HG02885 (cell line): ENCODE measurements at regions not wholly inside any gene's neighbourhood (a gene's known extent, or its start where the extent isn't known, plus 50 kb on each side); places are given as distances from the start of the nearest gene placed in this dataset.
A peak's percentile ranks its signal among the peaks of the same experiment; 100 is the strongest.
"Not testable (repeated sequence)": the region's sequence is repeated elsewhere in the genome, so short reads cannot be mapped to it uniquely, and the experiment has no call there.

Source experiments
- ATAC-seq: cut with Tn5 transposase; IDR thresholded peaks from one replicate; pipeline ENCODE4 v1.9.1; 2021; ENCODE audit warnings: mild to moderate bottlenecking; ENCODE audit not compliant: unreplicated experiment, poor library complexity

GRCh38 chr2:194925742-194926141 is 731.3 kb upstream of the SLC39A10 start:
- ATAC-seq = no peak

GRCh38 chr2:194917519-194917918 is 739.5 kb upstream of the SLC39A10 start:
- no peak for ATAC-seq

GRCh38 chr2:194915485-194915884 is 741.5 kb upstream of the SLC39A10 start:
- ATAC-seq = no peak

- no peak for ATAC-seq
These were observed 749.5 kb upstream of the SLC39A10 start for GRCh38 chr2:194907569-194907968.

GRCh38 chr2:194896871-194897270 is 760.2 kb upstream of the SLC39A10 start:
- ATAC-seq = no peak

- no peak for ATAC-seq
These were observed 773.3 kb upstream of the SLC39A10 start for GRCh38 chr2:194883711-194884110.

GRCh38 chr2:194870974-194871535 is 786.0 kb upstream of the SLC39A10 start:
- ATAC-seq = no peak

- peak; percentile 78 for ATAC-seq
These were observed 789.7 kb upstream of the SLC39A10 start for GRCh38 chr2:194867328-194867727.

GRCh38 chr2:194854941-194855340 is 802.1 kb upstream of the SLC39A10 start:
- no peak for ATAC-seq

GRCh38 chr2:194842871-194843270 is 814.2 kb upstream of the SLC39A10 start:
- ATAC-seq = no peak

- not testable (repeated sequence) for ATAC-seq
These were observed 822.7 kb upstream of the SLC39A10 start for GRCh38 chr2:194834371-194834770.

- no peak for ATAC-seq
These were observed 830.8 kb upstream of the SLC39A10 start for GRCh38 chr2:194826241-194826640.

- no peak for ATAC-seq
These were observed 832.6 kb upstream of the SLC39A10 start for GRCh38 chr2:194824450-194824849.

GRCh38 chr2:194822657-194823056 is 834.4 kb upstream of the SLC39A10 start:
- no peak for ATAC-seq

- no peak for ATAC-seq
These were observed 834.9 kb upstream of the SLC39A10 start for GRCh38 chr2:194822097-194822496.

- ATAC-seq = no peak
These were observed 837.7 kb upstream of the SLC39A10 start for GRCh38 chr2:194819367-194819766.

- ATAC-seq = no peak
These were observed 841.6 kb upstream of the SLC39A10 start for GRCh38 chr2:194815475-194815874.

- ATAC-seq = no peak
These were observed 854.4 kb upstream of the SLC39A10 start for GRCh38 chr2:194802589-194802988.

GRCh38 chr2:194787071-194787470 is 870.0 kb upstream of the SLC39A10 start:
- not testable (repeated sequence) for ATAC-seq

- ATAC-seq = not testable (repeated sequence)
These were observed 885.6 kb upstream of the SLC39A10 start for GRCh38 chr2:194771394-194771793.

GRCh38 chr2:194769030-194769429 is 888.0 kb upstream of the SLC39A10 start:
- no peak for ATAC-seq

GRCh38 chr2:194765723-194766122 is 891.3 kb upstream of the SLC39A10 start:
- ATAC-seq = no peak

GRCh38 chr2:194750926-194751325 is 906.1 kb upstream of the SLC39A10 start:
- ATAC-seq = no peak
